ENCODE measurements at regions not wholly inside any gene's neighbourhood (a gene's known extent, or its start where the extent isn't known, plus 50 kb on each side); places are given as distances from the start of the nearest gene placed in this dataset.

- Histone ChIP-seq H3F3A (replicated peaks; ENCODE audit: low read depth) (no peaks in the 10 kb centered on the region), H3K4me2 (no peak overlapping the region), H4K20me1 (replicated peaks; ENCODE audit: insufficient read depth) (no peaks in the 10 kb centered on the region), H3K4me1 (ENCODE audit: insufficient read depth) (no peaks in the 10 kb centered on the region), H3K79me2 (replicated peaks; ENCODE audit: insufficient read depth) (no peaks in the 10 kb centered on the region), H3K9me2 (ENCODE audit: insufficient read depth) (no peaks in the 10 kb centered on the region), H3K27ac (ENCODE audit: low read depth) (no peak overlapping the region), H2AFZ (no peak overlapping the region), H3K27me3 (ENCODE audit: insufficient read depth) (no peaks in the 10 kb centered on the region), H3K36me3 (ENCODE audit: insufficient read depth) (peaks cover 2% of the 10 kb centered on the region; the same call in 1 of the 2 replicates), H3K4me3 (no peak overlapping the region)
- H3K36me3 Mint-ChIP-seq (ENCODE audit: low read depth): peaks cover 38% of the 10 kb centered on the region
- TF ChIP-seq EZH2 (IDR thresholded peaks at IDR 0.05; ENCODE audit: low read depth, unreplicated experiment): no peak
- TF ChIP-seq STAT1 (IDR thresholded peaks at IDR 0.05; ENCODE audit: unreplicated experiment): no peak
- TF ChIP-seq REST (IDR thresholded peaks at IDR 0.05; ENCODE audit: unreplicated experiment): no peak
- no peak for TF ChIP-seq ZNF462 (CRISPR knock-in tag; IDR thresholded peaks at IDR 0.05)
- TF ChIP-seq ETS1 (IDR thresholded peaks at IDR 0.05): no peak
- TF ChIP-seq JUNB (IDR thresholded peaks at IDR 0.05; ENCODE audit: unreplicated experiment): no peak
- TF ChIP-seq ZNF331 (CRISPR knock-in tag; IDR thresholded peaks at IDR 0.05; ENCODE audit: low read depth): no peak
- no peak for TF ChIP-seq NANOG (IDR thresholded peaks at IDR 0.05; ENCODE audit: borderline replicate concordance)
- TF ChIP-seq EZH2phosphoT487 (IDR thresholded peaks at IDR 0.05; ENCODE audit: unreplicated experiment): no peak
- no peak for TF ChIP-seq CTCF (conservative IDR thresholded peaks at IDR 0.05; ENCODE audit: low read depth in 2 of 2)
- no peak for TF ChIP-seq ZNF114 (CRISPR knock-in tag; IDR thresholded peaks at IDR 0.05)
- no peak for TF ChIP-seq POLR2AphosphoS5 (IDR thresholded peaks at IDR 0.05; ENCODE audit: low read depth)
- no peak for TF ChIP-seq CREB1 (CRISPR knock-in tag; IDR thresholded peaks at IDR 0.05; ENCODE audit: low read depth)
- H3K27me3 Mint-ChIP-seq (ENCODE audit: insufficient read depth, low read depth, poor library complexity): peaks cover 14% of the 10 kb centered on the region
- no peak overlapping the region for H3K27ac Mint-ChIP-seq
- ATAC-seq (no peak), DNase-seq (ENCODE audit: low spot score) (no peak)
- H3K4me3 Mint-ChIP-seq: no peak overlapping the region
- H3K9me3 Mint-ChIP-seq: peaks cover 100% of the 10 kb centered on the region
- H3K4me1 Mint-ChIP-seq: no peaks in the 10 kb centered on the region
These were observed 286.5 kb downstream of the GLRX3 start for GRCh38 chr10:130422366-130423324.

All from GM23338 (cell line).